GM18520 (cell line): ENCODE measurements at regions not wholly inside any gene's neighbourhood (a gene's known extent, or its start where the extent isn't known, plus 50 kb on each side); places are given as distances from the start of the nearest gene placed in this dataset.

ENCODE experiments used
- ATAC-seq: cut with Tn5 transposase; IDR thresholded peaks from one replicate; pipeline ENCODE4 v1.9.1; 2021; ENCODE audit not compliant: unreplicated experiment

DNA sequence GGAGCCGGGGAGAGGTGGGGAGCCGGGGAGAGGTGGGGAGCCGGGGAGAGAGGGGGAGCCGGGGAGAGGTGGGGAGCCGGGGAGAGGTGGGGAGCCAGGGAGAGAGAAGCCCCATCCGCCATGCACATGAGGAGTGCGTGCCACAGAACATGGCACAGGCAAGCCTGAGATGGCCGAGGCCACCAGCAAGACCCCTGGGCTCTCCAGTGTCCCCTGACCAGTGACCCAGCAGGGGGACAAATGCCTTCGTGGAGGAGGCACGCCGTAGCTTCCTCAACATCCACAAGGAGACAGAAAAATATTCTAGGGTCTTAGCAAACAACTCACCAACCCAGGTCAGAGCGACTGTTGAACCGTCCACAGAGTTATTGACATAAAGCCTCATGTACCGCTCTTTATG is 618.8 kb downstream of the TBC1D22A start:
- no peak for ATAC-seq

DNA sequence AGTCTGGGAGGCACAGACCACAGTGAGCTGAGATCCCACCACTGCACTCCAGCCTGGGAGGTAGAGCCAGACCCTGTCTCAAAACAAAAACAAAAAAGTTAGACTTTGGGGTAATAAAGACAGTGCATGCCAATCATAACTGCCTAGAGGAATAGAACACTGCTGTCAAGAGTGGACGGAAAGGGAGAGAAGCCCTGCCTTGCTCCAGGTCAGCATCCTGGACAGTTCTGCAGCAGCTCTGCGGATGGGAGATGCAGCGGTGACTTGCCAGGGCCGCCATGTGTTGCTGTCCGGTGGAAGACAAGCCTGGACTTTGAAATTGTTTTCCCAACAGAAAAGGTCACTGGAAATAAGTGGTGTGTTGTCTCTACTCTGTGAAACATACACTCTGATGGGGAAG is 618.2 kb downstream of the TBC1D22A start:
- no peak for ATAC-seq

DNA sequence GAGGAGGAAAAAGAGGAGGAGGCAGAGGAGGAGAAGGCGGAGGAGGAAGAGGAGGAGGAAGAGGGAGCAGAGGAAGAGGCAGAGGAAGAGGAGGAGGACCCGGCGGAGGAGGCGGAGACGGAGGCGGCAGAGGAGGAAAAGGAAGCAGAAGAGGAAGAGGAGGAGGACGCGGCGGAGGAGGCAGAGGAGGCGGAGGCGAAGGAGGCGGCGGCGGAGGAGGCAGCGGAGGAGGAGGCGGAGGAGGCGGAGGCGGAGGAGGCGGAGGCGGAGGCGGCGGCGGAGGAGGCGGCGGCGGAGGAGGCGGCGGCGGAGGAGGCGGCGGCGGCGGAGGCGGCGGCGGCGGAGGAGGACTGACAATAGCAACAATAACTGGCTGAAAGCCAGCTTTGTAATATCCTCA is 616.6 kb downstream of the TBC1D22A start:
- no peak for ATAC-seq

DNA sequence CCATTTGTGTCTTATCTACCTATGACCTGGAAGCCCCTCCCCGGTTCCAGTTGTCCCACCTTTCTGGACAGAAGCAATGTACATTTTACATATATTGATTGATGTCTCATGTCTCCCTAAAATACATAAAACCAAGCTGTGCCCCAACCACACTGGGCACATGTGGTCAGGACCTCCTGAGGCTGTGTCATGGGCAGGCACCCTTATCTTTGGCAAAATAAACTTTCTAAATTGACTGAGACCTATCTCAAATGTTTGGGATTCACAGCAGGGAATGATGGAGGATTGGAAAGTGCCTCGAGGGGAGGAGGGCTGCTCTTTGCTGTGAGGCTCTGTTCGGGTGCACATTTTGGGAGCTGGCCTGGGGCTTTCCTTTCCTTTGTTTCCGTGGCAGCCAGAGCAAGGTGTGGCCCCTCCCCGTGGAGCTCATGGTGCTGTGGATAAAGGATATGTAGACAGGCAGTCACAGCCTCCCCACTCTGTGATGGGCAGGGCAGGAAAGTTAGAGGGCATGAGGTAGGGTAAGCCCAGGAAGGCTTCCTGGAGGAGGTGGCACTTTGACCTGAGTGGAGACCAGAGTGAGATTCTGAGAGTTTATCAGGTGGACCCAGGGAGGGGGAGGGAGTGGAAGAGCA is 615.6 kb downstream of the TBC1D22A start:
- no peak for ATAC-seq

DNA sequence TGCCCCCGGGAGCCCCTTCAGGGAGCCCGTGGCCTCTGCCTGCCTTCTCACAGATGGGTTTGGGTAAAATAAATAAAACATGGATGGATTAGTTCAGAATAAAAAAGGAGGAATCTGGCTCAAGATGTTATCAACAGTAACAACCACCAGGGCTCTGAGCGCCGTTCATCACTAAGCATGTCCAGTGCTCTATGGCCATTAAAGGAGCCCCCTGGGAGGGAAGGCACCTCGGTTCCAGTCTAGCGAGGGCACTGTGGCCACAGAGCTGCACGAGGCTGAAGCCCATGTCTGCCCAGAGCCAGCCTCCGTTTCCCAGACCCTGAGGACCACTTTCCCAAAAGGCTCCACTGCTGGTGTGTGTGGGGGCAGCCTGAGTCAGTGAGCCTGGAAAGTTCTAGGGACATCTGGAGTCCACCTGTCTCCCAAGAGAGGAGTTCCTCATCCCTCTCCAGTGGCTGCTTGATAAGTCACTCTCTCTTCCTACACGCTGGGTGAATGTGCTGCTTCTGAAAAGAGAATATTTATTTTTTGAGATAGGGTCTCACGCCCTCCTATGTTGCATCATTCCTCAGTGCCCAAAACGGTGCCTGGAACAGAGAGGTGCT is 614.6 kb downstream of the TBC1D22A start:
- ATAC-seq, result no peak

DNA sequence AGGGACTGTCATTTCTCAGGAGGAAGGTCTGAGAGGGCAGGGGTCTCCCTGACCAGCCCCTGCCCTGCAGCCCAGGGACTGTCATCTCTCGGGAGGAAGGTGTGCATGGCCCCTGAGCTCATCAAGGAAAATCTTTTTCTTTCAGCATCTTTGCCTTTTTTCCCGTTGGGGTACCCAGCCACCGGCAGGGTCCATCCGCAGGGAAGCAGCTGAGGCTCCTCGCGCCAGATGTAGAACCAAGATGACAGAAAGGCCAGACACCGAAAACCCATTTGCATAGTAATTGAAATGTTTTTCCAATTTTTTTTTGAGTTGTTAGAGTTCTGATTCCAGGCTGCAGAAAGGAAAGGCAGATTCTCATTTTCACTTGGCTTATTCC is 613.9 kb downstream of the TBC1D22A start:
- ATAC-seq, result no peak

DNA sequence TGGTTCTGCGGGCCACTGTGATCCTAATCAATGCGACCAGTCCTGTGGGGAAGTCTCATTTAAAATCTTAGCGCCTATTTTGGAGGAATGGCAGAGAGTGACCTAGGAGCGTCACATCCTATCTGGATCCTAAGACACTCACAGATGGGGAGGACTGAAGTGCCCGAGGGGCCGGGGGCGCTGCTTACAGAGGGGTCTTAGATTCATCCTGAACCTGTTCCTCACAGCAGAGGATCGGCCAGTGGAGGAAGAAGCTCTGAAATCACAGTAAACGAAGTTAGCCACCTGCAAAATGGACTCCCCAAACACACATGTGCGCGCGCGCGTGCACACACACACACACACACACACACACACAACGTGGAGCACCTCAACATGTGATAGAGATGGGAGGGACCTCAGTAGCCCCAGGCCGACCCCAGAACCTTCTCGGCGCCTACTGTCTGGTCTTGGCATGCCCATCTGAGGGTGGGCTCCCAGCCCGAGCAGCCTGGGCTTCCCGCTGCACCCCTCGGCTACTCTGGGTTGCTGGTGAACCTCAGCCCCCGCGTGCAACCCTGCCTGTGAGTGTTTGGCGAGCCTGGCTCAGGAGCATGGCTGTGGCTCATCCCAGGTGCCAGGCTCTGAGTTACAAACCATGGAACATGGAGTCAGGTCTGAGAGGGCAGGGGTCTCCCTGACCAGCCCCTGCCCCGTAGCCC is 613.3 kb downstream of the TBC1D22A start:
- ATAC-seq, result no peak

DNA sequence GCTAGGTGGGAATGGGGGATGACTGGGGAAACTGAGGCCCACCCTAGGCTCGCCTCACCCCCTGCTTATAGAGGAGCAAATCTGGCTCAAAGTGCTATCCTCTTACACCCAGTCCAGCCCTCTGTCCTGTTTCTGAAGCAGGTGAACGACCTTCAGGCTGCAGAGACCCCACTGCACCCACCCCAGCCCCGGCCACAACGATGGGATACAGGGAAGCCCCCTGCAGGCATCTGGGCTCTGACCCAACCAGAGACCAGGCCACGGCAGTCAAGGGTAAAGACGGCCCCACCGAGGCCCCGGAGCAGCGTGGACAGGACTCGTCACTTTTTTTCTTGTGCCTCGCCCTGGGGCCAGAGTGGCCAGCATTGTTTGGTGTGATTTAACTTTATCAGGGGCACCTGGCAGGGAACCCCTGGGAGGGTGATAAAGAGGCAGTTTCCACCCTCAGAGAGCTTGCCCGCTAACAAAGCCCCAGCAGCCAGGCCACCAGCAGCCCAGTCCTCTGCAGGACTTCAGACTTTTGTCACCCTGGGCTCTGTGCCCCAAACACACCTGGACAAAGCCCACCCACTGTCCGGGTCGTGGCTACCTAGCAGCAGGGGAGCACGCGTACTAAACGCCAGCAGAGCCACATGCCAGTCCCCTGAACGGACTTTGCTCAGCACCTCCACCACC is 612.6 kb downstream of the TBC1D22A start:
- no peak for ATAC-seq

DNA sequence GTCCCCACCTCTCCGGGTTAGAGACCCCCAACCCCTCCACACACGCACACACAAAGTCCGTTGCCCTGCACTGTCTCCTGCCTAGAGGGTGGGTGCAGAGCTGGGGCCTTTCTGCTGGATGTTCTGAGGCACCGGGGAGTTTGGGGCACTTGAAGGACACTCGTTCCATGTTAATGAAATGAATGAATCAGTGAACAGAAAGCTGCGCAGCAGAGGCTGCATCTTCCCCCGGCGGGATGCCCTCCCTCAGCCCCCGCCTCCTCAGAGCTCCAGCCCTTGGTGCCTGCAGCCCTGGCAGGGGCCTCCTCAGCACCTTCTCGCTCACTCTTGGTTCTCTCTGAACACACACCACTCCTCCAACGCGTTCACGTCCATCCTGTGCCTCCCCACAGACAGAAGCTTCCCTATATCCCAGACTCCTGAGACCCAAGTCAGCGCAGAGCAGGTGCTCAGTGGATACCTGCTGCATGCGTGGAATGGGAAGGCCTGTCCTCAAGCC is 611.9 kb downstream of the TBC1D22A start:
- ATAC-seq, result no peak

DNA sequence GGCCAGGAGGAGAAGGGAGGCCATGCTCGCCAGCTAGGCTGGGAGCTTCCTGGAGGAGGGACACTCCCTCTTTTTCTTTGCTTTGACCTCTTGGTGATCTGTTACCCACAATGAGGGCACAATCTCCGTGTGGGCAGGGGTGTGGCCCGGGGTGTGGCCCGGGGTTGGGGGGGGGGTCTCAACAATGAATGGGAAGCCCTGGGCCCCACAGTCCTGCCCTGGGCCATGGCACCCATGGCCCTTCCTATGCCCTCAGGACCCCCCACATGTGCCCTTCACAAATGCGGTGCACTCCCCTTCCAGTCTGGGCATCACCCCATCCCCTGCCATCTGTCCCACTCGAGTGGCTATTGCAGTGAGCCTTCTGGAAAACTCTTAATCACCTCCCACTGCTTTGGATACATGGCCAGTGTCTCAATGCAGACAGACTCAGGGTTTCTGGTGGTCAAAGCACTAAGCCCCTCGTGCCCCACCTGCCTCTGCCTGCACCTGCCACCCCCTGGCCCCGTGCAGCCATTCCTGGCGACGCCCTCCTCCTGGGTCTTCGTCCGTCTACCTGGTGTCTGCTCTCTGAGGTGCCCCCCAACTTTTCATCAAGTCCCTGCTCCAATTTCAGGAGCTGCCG is 611.3 kb downstream of the TBC1D22A start:
- no peak for ATAC-seq

DNA sequence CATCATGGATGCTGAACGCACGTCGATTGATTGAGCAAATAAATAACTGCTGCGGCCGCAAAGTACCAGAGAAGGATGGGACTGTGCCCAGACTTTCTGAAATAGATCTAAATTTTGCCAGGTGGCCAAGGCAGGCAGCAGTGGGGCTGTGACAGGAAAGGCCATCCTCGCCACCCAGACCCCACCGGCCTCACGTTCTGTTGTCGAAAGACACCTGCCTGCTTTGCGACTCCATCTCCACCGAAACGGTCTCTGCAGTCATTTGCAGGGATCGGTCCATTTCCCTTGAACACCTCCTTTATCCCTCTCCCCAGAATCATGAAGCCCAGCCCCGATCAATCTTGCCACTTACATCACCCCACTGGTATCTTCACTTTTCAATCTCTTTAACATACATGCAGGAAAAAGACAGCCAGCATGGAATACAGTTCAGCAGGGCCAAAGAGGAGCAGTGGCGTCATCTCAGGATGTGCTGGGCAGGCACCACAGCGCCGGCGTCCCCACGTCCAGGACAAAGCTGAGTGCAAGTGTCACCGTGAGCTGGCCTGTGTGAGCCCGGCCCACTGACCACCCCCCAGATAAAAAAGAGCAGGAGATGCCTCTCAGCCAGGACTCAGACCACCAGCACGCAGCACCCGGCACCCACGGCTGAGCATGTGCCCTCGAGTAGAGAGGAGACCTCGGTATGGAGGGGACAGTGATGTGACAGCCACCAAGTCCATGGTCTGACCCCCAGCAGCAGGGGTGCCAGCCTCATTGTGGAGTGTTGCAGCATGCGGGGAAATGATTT is 610.3 kb downstream of the TBC1D22A start:
- ATAC-seq, result no peak

DNA sequence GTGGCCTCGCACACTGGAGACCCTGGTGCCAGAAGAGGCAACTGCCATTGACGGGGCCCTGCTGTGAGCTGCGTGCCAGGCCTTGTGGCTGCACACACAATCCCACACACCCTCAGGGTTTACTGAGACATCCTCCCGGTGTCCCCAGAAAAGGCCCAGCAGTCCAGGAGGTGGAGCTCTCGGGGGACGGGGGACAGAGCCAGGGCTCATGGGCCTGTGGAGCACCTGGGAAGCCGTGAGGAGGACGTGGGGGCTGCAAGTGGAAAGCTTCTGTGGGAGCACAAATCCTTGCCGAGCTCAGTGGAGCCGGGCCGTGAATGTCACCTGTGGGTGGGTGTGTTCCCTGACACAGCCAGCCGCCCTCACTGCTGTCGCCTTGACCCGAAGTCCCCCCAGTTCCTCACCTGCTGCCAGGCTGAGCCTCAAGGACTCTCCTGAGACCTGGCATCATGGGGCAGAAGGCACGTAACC is 609.7 kb downstream of the TBC1D22A start:
- ATAC-seq, result no peak

DNA sequence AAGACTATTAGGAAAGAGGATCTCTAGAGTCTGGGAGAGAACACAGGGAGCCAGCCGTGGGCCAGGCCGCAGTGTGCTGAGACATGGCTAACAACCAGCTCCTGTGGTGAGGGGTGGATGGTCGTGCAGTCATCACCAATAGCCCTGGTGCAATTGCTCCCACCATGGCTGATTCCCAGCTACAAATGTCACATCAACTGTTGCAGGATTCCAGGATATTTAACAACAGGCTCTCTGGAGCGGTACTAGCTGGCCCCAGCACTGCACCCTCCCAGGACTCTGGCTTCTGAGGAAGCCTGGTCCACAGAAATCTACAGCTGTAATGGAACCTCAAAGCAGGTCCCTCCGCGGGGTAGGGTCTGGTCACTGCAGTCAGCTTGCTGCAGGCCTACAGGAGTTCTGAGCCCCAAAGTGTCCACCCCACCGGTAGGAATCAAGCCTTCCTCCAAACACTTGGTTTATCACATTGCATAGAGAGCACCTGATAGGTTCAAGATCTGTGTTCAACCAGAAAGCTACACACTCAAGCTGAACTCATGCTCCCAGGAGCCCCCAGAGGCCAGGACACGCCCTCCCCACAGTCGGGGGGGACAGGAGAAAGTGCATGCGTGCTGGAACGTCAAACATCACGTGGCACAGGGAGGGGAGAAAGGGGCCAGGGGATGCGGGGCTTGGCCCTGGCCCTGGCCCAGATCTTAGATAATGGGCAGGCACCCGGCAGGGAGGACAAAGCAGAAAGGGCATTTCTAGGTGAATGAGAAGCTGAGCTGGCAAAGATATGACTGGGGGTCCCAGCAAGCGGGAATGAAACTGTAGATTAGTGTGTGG is 609.0 kb downstream of the TBC1D22A start:
- no peak for ATAC-seq

DNA sequence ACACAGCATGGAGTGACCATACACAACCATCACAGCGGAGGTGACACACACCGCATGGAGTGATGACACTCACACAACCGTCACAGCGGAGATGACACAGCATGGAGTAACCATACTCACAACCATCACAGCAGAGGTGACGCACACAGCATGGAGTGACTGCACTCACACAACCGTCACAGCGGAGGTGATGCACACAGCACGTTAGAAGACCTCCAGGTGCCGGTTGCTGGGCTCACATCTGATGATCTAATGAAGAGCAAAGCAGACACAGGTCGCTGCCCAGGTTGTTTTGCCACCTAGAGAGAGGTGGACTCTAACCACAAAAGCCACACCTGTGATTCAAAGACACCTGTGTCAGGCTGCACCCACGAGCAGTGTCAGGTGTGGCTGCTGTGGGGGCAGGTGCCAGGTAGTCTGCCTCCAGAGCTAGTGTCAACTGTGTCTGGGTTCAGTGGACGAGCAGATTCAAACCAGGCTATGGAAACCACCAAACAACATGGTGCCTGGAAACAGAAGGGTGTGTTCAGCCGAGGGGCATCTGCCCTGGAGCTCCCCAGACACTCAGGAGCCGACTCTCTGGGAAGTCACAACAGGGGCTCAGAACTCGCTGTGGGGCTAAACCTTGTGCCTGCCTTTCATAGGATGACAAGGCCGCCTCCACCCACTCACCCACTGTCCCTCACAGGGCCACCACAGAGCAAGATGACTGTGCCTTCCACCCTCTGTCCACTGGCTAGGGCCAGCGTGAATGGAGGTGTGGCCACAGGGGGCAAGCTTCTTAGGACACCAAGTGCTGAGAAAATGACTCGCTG is 608.2 kb downstream of the TBC1D22A start:
- ATAC-seq, result no peak

DNA sequence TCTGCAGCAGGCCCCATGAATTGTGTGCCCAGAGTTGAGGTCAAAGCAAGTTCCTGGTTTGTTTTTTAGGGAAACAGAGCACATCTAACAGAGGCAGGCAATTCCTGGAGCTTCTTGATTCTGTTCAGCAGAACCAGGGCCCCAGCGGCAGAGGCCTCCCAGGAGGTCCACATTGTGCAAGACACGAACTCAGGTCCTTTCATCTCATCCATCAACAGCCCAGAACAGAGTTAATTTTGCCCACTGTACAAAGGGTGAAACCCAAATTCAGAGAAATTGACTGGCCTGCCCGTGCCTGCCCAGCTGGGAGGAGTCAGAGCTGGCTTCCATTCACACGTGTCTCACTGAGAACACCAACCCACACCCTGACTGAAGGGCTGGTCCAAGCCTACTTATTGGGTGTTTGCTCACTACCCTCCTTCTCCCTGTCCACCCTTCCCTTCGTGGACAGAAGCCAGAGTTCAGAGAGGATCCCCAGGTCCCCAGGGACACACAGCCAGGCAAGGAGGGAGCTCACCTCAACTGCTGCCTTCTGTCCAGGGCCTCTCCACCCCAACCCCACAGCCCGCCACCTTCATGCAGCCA is 607.1 kb downstream of the TBC1D22A start:
- ATAC-seq, result no peak

DNA sequence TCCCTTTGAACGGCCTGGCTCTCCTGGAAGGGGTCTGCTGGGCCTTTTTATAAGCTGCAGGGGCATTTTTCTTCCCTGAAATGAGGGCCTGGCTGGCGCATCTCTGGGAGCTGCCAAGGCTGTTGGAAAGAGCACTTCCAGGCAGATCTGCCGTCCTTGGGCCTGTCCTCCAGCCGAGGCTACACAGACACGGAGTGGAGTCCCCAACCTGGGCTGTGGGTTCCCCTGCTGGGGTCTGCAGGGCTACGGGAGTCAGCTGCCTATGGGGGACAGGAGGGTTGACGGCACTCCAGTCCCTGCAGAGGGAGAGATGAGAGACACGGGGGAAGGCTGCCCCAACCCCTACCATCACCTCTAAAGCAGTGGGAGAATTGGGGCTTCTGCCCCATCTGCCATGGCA is 606.6 kb downstream of the TBC1D22A start:
- no peak for ATAC-seq

DNA sequence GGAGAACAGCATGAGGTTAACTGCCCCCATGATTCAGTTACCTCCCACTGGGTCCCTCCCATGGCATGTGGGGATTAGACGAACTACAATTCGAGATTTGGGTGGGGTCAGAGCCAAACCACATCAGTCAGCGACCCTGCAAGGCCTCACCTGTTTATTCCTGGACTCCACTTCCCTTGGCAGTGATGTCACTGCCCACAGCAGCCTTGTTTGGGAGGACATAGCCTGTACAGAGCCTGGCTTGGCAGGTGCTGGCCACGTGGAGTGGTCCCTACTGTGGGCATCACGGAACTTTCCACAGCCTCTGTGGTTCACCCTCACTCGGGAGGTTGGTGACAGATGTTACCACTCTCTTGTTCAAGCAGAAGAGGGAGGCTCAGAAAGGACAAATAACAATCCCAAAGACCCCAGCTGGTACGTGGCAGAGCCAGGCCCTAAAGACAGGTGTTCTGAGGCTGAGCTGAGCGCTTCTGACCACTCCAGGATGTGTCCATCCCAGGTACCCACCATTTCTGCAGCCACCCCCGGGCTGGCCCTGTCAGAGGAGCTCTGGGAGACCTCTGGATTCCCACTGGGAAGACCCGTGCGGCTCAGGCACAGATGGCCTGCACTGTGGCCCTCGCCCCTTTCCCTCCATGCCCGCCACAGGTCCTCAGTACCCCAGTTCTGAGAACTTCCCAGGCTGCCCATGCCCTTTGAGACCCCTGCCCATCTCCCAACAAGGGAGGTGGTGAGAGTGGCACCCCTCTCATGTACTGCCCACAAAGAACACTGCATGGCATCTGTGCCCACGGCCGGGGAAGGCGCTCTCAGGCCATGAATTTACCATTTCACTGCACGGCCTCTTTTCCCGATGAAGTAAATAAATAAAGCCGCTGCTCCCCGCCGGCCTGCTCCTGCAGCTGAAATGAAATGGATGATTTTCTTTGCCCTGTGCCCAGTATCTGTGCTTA is 605.8 kb downstream of the TBC1D22A start:
- ATAC-seq, result no peak
